Spleen (tissue), 11 donors: ENCODE measurements at regions not wholly inside any gene's neighbourhood (a gene's known extent, or its start where the extent isn't known, plus 50 kb on each side); places are given as distances from the start of the nearest gene placed in this dataset.

Experiments used
- DNase-seq: peaks from one replicate; pipeline ENCODE4 v3.0.0-alpha.2; 2020
- H3K27ac ChIP-seq, 8 donors: fragments of 200-600 bp; sonication (generic) in 7 of 8; 1 replicate in 4 of 8; 2 replicates in 4 of 8; pipeline versions ENCODE4 v1.5.0 to v1.8.0; 2016 to 2021; ENCODE audit warnings: inconsistent platforms in 4 of 8, mild to moderate bottlenecking in 4 of 8, moderate library complexity in 1 of 8
- H3K27me3 ChIP-seq, 7 donors: fragments of 200-600 bp; sonication (generic) in 6 of 7; replicated peaks in 1 of 7; 1 replicate in 4 of 7; 2 replicates in 3 of 7; pipeline versions ENCODE4 v1.5.0 to v1.8.0; 2016 to 2021; ENCODE audit warnings: inconsistent platforms in 3 of 7, mild to moderate bottlenecking in 1 of 7
- H3K36me3 ChIP-seq, 6 donors: fragments of 200-600 bp; sonication (generic) in 5 of 6; 1 replicate in 4 of 6; 2 replicates in 2 of 6; pipeline versions ENCODE4 v1.5.0 to v1.8.0; 2016 to 2021; ENCODE audit warnings: inconsistent platforms in 2 of 6
- H3K4me1 ChIP-seq, 6 donors: fragments of 200-600 bp; sonication (generic) in 5 of 6; 1 replicate in 3 of 6; 2 replicates in 3 of 6; pipeline versions ENCODE4 v1.5.0 to v1.8.0; 2016 to 2021; ENCODE audit warnings: inconsistent platforms in 3 of 6
- H3K4me3 ChIP-seq, 8 donors: fragments of 200-600 bp; sonication (generic) in 7 of 8; 1 replicate in 4 of 8; 2 replicates in 4 of 8; pipeline versions ENCODE4 v1.5.0 to v1.8.0; 2016 to 2021; ENCODE audit warnings: inconsistent platforms in 4 of 8, mild to moderate bottlenecking in 4 of 8, moderate library complexity in 2 of 8
- H3K9me3 ChIP-seq, 8 donors: fragments of 200-600 bp; sonication (generic) in 7 of 8; 1 replicate in 4 of 8; 2 replicates in 4 of 8; pipeline versions ENCODE4 v1.5.0 to v1.8.0; 2016 to 2021; ENCODE audit warnings: inconsistent platforms in 4 of 8
- CTCF ChIP-seq, 11 experiments: fragments of 200-600 bp in 7 of 11; fragments of 450-650 bp in 4 of 11; sonication (generic) in 4 of 11; IDR thresholded peaks in 8 of 11; conservative IDR thresholded peaks in 3 of 11; 1 replicate in 7 of 11; 2 replicates in 4 of 11; pipeline versions ENCODE4 v1.4.0 to v1.8.0; 2016 to 2021; ENCODE audit warnings: antibody characterized with exemption in 11 of 11, inconsistent platforms in 4 of 11, mild to moderate bottlenecking in 1 of 11
- POLR2A ChIP-seq, 3 donors: fragments of 450-650 bp; IDR thresholded peaks; one replicate each; pipeline ENCODE4 v1.5.1; 2017; ENCODE audit warnings: antibody characterized with exemption in 3 of 3, mild to moderate bottlenecking in 1 of 3
- POLR2AphosphoS5 ChIP-seq, 3 donors: sonication (generic); formaldehyde crosslinking; IDR thresholded peaks; one replicate each; pipeline ENCODE4 v1.5.1; 2017; ENCODE audit warnings: antibody characterized with exemption in 3 of 3
- WGBS, 5 donors: extraction: QIAGEN DNeasy Blood & Tissue Kit in 3 of 5; methylation state at CpG; one replicate each; pipeline versions ENCODE4 v1.1.5 to v1.1.7; 2013 to 2018; 5-methylcytosine and 5-hydroxymethylcytosine counted together
- intact Hi-C: fragments of 100-400 bp; cut with DNase I; formaldehyde crosslinking; loops from one replicate; pipeline ENCODE4 v1.15.0; 2023; ENCODE audit warnings: low total_unique reads
- donor health status: healthy with polysubstance abuse.
- donor health status: DM: no; HTN: no; CAD: no; lungs with moderate emphysema.
- donor health status: DM: no; HTN: no; CAD: no.
- donor health status: Bipolar disorder and iron deficiency.
- donor health status: healthy.
- donor health status: DM: no; HTN: no; CAD: no.
- donor health status: DM: yes; HTN: yes; CAD: no.

GRCh38 chr11:8740129-8740528 is 57.5 kb downstream of the RPL27A start:
- TF ChIP-seq POLR2AphosphoS5 (IDR thresholded peaks at IDR 0.05) = no peak
- no peak for TF ChIP-seq POLR2A (IDR thresholded peaks at IDR 0.05)
- no peak for TF ChIP-seq CTCF (IDR thresholded peaks at IDR 0.05 in 8 of 11, conservative IDR thresholded peaks at IDR 0.05 in 3 of 11)
- no peaks in the 10 kb centered on the region for H3K27me3 ChIP-seq
- H3K4me1 ChIP-seq = no peaks in the 10 kb centered on the region
- H3K27ac ChIP-seq = no peak overlapping the region
- no peaks in the 10 kb centered on the region for H3K9me3 ChIP-seq
- H3K36me3 ChIP-seq = peaks cover 0 to 10% (median 0%) of the 10 kb centered on the region in 6 donors
- no peak for DNase-seq
- H3K4me3 ChIP-seq = no peak overlapping the region
- intact Hi-C loops = no loop called here
- WGBS, 5 donors = 85 to 95% (median 90%) methylated on average over 3 of the region's 3 CpGs

DNA sequence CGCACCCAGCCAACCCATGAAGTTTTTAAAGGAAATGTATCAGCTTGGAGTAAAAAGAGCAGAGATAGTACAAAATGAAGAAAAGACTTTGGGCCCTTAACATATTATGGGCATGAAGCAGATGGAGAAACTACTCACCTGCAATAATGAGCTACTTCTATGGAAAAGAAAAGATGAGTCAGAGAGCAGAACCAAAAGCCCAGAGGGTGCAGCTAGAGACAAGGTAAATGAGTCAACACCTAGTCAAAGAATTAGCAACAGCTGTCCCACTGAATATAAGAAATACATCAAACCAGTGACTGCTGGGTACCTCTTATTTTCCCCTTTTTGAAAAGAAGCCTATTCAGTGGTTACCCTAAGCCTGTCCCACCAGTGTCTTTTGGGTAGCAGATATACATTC is 61.8 kb downstream of the RPL27A start:
- H3K36me3 ChIP-seq = peaks cover 0 to 10% (median 0%) of the 10 kb centered on the region in 6 donors
- no peak for DNase-seq
- H3K9me3 ChIP-seq = no peaks in the 10 kb centered on the region
- H3K27ac ChIP-seq = no peak overlapping the region
- 95 to 100% (median 100%) methylated on average over 1 of the region's 1 CpG for WGBS, 5 donors
- TF ChIP-seq POLR2AphosphoS5 (IDR thresholded peaks at IDR 0.05) (no peak), CTCF (IDR thresholded peaks at IDR 0.05 in 8 of 11, conservative IDR thresholded peaks at IDR 0.05 in 3 of 11) (no peak), POLR2A (IDR thresholded peaks at IDR 0.05) (no peak)
- H3K27me3 ChIP-seq = no peaks in the 10 kb centered on the region
- no peak overlapping the region for H3K4me3 ChIP-seq
- intact Hi-C loops = no loop called here
- H3K4me1 ChIP-seq = peaks cover 0 to 13% (median 0%) of the 10 kb centered on the region in 6 donors

GRCh38 chr11:8745431-8746253 is 63.0 kb downstream of the RPL27A start:
- H3K36me3 ChIP-seq = peaks cover 0 to 10% (median 0%) of the 10 kb centered on the region in 6 donors
- no peak for TF ChIP-seq CTCF (IDR thresholded peaks at IDR 0.05 in 8 of 11, conservative IDR thresholded peaks at IDR 0.05 in 3 of 11)
- TF ChIP-seq POLR2AphosphoS5 (IDR thresholded peaks at IDR 0.05) = no peak
- TF ChIP-seq POLR2A (IDR thresholded peaks at IDR 0.05) = no peak
- 81 to 91% (median 88%) methylated on average over 6 of the region's 6 CpGs for WGBS, 5 donors
- intact Hi-C loops = no loop called here
- H3K27me3 ChIP-seq = no peaks in the 10 kb centered on the region
- H3K4me3 ChIP-seq = no peak overlapping the region
- H3K4me1 ChIP-seq = peaks cover 0 to 13% (median 0%) of the 10 kb centered on the region in 6 donors
- H3K9me3 ChIP-seq = no peaks in the 10 kb centered on the region
- no peak for DNase-seq
- H3K27ac ChIP-seq = no peak overlapping the region

DNA sequence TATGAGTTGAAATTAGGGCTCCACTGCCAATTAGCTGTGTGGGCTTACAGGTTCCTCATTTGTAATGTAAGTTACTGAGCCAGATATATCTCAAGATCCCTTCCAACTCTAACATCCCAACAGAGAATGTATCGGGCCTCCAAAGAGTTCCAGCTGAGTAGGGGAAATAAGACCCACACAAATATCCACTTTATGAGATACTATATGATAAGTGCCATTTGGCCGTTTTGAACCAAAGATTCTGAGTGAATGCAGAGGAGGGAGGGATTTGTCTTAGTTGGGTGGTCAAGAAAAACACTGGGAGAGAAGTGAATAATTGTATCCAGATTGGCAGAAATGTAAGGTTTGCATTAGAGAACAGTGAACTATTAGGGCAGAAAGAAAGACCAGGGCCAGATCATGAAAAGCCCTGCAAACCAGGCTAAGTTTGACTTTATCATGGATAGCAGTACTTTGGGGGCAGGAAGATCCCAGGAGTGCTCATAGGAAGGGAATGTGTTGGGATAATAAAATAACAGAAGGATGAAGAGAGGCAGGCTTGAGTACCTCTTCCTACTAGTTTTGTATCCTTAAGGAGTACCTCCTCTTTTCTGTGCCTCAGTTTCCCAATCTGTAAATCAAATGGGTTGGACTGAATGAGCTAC is 63.9 kb downstream of the RPL27A start:
- 73 to 86% (median 80%) methylated on average over 2 of the region's 2 CpGs for WGBS, 5 donors
- Histone ChIP-seq H3K27ac (no peak overlapping the region), H3K36me3 (peaks cover 0 to 10% (median 0%) of the 10 kb centered on the region in 6 donors), H3K4me1 (peaks cover 0 to 13% (median 0%) of the 10 kb centered on the region in 6 donors), H3K27me3 (no peaks in the 10 kb centered on the region), H3K9me3 (no peaks in the 10 kb centered on the region), H3K4me3 (no peak overlapping the region)
- intact Hi-C loops = no loop called here
- TF ChIP-seq POLR2A (IDR thresholded peaks at IDR 0.05) = no peak
- DNase-seq = no peak
